ENCODE measurements at regions not wholly inside any gene's neighbourhood (a gene's known extent, or its start where the extent isn't known, plus 50 kb on each side); places are given as distances from the start of the nearest gene placed in this dataset.

- no peak overlapping the region for H3K4me3 ChIP-seq (replicated peaks in 1 of 3; ENCODE audit: low read depth in 2 of 3, low read length in 3 of 3)
- H3K36me3 Mint-ChIP-seq = no peaks in the 10 kb centered on the region
Measured at GRCh38 chr18:22630980-22631379, 213.3 kb upstream of the CTAGE1 start.

DNA sequence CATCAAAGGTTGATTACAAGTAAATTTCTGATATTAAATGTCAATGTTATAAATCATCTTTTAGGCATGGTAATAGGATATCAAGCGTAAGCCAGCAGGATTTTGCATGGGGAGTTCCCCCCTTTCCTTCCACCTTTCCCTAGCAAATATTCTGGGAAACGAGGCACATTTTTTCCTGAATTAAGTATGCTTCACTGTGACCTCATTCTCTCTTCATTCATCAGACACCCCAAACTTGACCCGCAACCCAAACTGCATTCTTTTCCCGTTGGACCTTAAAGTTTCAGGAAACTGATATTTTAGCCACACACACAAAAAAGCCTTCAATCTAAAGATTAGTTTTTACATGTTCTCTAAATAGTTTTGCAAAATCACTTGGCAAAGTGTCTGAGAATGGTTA lies 214.5 kb upstream of the CTAGE1 start:
- intact Hi-C loops (cut with micrococcal nuclease) = no loop called here
- no peak overlapping the region for H3K4me2 ChIP-seq (replicated peaks; ENCODE audit: extremely low read depth, low read length, poor library complexity, severe bottlenecking)
- 43% methylated on average over 1 of the region's 4 CpGs for WGBS (ENCODE audit: insufficient coverage)
- no peak overlapping the region for H3K9ac ChIP-seq (ENCODE audit: insufficient read depth, low read length, poor library complexity, severe bottlenecking)
- H2AFZ ChIP-seq (ENCODE audit: insufficient read depth, low read depth, low read length, poor library complexity, severe bottlenecking) = no peak overlapping the region
- no peaks in the 10 kb centered on the region for H3K79me2 ChIP-seq (ENCODE audit: insufficient read depth, low read length)
- H3K4me3 Mint-ChIP-seq = no peak overlapping the region
- H3K9me3 ChIP-seq (replicated peaks in 1 of 2; ENCODE audit: control insufficient read depth in 1 of 2, insufficient read depth in 1 of 2, low read length in 2 of 2) = peaks cover 0 to 1% of the 10 kb centered on the region in 2 donors
- no peak overlapping the region for H3K27ac Mint-ChIP-seq
- H3K27ac ChIP-seq (ENCODE audit: low read depth in 1 of 2, low read length in 2 of 2) = no peak overlapping the region
- H3K4me1 Mint-ChIP-seq = no peaks in the 10 kb centered on the region
- H3K36me3 ChIP-seq (replicated peaks in 1 of 2; ENCODE audit: control insufficient read depth in 1 of 2, insufficient read depth in 2 of 2, low read length in 2 of 2) = no peaks in the 10 kb centered on the region
- H4K20me1 ChIP-seq (ENCODE audit: insufficient read depth, low read length) = no peaks in the 10 kb centered on the region
- H3K36me3 Mint-ChIP-seq = no peaks in the 10 kb centered on the region
- H3K9me3 Mint-ChIP-seq = peaks cover 0 to 7% (median 3%) of the 10 kb centered on the region in 7 donors
- H3K4me1 ChIP-seq (ENCODE audit: control insufficient read depth in 1 of 2, insufficient read depth in 2 of 2, low read length in 2 of 2) = no peaks in the 10 kb centered on the region
- H3K4me3 ChIP-seq (replicated peaks in 1 of 3; ENCODE audit: low read depth in 2 of 3, low read length in 3 of 3) = no peak overlapping the region
- no peaks in the 10 kb centered on the region for H3K27me3 ChIP-seq (ENCODE audit: control insufficient read depth in 2 of 2, insufficient read depth in 2 of 2, low read length in 2 of 2)
- peaks cover 0 to 3% (median 1%) of the 10 kb centered on the region in 3 donors for H3K27me3 Mint-ChIP-seq (ENCODE audit: low read depth in 3 of 3)
- no peak for TF ChIP-seq CTCF (IDR thresholded peaks at IDR 0.05)
- DNase-seq = no peak

More at GRCh38 chr18:22630980-22631379, 213.3 kb upstream of the CTAGE1 start:
- Histone ChIP-seq H3K79me2 (ENCODE audit: insufficient read depth, low read length) (no peaks in the 10 kb centered on the region), H4K20me1 (ENCODE audit: insufficient read depth, low read length) (no peaks in the 10 kb centered on the region), H3K27me3 (ENCODE audit: control insufficient read depth in 2 of 2, insufficient read depth in 2 of 2, low read length in 2 of 2) (no peaks in the 10 kb centered on the region), H3K27ac (ENCODE audit: low read depth in 1 of 2, low read length in 2 of 2) (no peak overlapping the region), H3K9me3 (replicated peaks in 1 of 2; ENCODE audit: control insufficient read depth in 1 of 2, insufficient read depth in 1 of 2, low read length in 2 of 2) (no peaks in the 10 kb centered on the region), H3K9ac (ENCODE audit: insufficient read depth, low read length, poor library complexity, severe bottlenecking) (no peak overlapping the region), H3K4me2 (replicated peaks; ENCODE audit: extremely low read depth, low read length, poor library complexity, severe bottlenecking) (no peak overlapping the region), H3K36me3 (replicated peaks in 1 of 2; ENCODE audit: control insufficient read depth in 1 of 2, insufficient read depth in 2 of 2, low read length in 2 of 2) (no peaks in the 10 kb centered on the region), H3K4me1 (ENCODE audit: control insufficient read depth in 1 of 2, insufficient read depth in 2 of 2, low read length in 2 of 2) (no peaks in the 10 kb centered on the region), H2AFZ (ENCODE audit: insufficient read depth, low read depth, low read length, poor library complexity, severe bottlenecking) (no peak overlapping the region)
- Mint-ChIP-seq H3K4me3 (no peak overlapping the region), H3K27me3 (ENCODE audit: low read depth in 3 of 3) (peaks cover 0 to 3% (median 1%) of the 10 kb centered on the region in 3 donors), H3K4me1 (no peaks in the 10 kb centered on the region), H3K9me3 (peaks cover 0 to 8% (median 4%) of the 10 kb centered on the region in 7 donors), H3K27ac (no peak overlapping the region)
- no CpG with 5 or more reads among the region's 2 CpGs for WGBS (ENCODE audit: insufficient coverage)
- intact Hi-C loops (cut with micrococcal nuclease) = no loop called here
- TF ChIP-seq CTCF (IDR thresholded peaks at IDR 0.05) = no peak
- no peak for DNase-seq

Measured in CD14-positive monocyte (primary cell).